Progenitor cell of endocrine pancreas (in vitro differentiated cells): ENCODE measurements at regions not wholly inside any gene's neighbourhood (a gene's known extent, or its start where the extent isn't known, plus 50 kb on each side); places are given as distances from the start of the nearest gene placed in this dataset.

Experiments
- DNase-seq: peaks from one replicate; pipeline ENCODE4 v3.0.0; 2021; ENCODE audit warnings: low spot score; ENCODE audit not compliant: unreplicated experiment
- H3K27ac Mint-ChIP-seq: 2 replicates; pipeline ENCODE4 v1.8.0; 2021; ENCODE audit warnings: mild to moderate bottlenecking, moderate library complexity, mixed read lengths
- H3K27me3 Mint-ChIP-seq: 2 replicates; pipeline ENCODE4 v1.8.0; 2021; ENCODE audit warnings: mixed read lengths
- H3K36me3 Mint-ChIP-seq: 2 replicates; pipeline ENCODE4 v1.8.0; 2022; ENCODE audit warnings: mixed read lengths; ENCODE audit not compliant: insufficient read depth
- H3K4me1 Mint-ChIP-seq: 2 replicates; pipeline ENCODE4 v1.8.0; 2021; ENCODE audit warnings: low read depth, mixed read lengths
- H3K4me3 Mint-ChIP-seq: 2 replicates; pipeline ENCODE4 v1.8.0; 2021; ENCODE audit warnings: low read depth, mild to moderate bottlenecking, moderate library complexity, mixed read lengths
- H3K9me3 Mint-ChIP-seq: 2 replicates; pipeline ENCODE4 v1.8.0; 2021; ENCODE audit warnings: low read depth, mixed read lengths
- TF ChIP-seq, protein P1 (sequence below): fragments of 200-600 bp; sonication (generic); IDR thresholded peaks from one replicate; pipeline ENCODE4 v1.5.0; 2021; ENCODE audit warnings: antibody characterized with exemption, mild to moderate bottlenecking; ENCODE audit not compliant: unreplicated experiment

- Mint-ChIP-seq H3K27ac (no peak overlapping the region), H3K27me3 (peaks cover 21% of the 10 kb centered on the region), H3K9me3 (no peaks in the 10 kb centered on the region), H3K4me1 (peaks cover 14% of the 10 kb centered on the region), H3K4me3 (no peak overlapping the region), H3K36me3 (no peaks in the 10 kb centered on the region)
- DNase-seq = no peak
- TF ChIP-seq, protein P1, sequence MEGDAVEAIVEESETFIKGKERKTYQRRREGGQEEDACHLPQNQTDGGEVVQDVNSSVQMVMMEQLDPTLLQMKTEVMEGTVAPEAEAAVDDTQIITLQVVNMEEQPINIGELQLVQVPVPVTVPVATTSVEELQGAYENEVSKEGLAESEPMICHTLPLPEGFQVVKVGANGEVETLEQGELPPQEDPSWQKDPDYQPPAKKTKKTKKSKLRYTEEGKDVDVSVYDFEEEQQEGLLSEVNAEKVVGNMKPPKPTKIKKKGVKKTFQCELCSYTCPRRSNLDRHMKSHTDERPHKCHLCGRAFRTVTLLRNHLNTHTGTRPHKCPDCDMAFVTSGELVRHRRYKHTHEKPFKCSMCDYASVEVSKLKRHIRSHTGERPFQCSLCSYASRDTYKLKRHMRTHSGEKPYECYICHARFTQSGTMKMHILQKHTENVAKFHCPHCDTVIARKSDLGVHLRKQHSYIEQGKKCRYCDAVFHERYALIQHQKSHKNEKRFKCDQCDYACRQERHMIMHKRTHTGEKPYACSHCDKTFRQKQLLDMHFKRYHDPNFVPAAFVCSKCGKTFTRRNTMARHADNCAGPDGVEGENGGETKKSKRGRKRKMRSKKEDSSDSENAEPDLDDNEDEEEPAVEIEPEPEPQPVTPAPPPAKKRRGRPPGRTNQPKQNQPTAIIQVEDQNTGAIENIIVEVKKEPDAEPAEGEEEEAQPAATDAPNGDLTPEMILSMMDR = no peak
These were observed 146.3 kb downstream of the SCARB1 start for GRCh38 chr12:124717318-124717717.

- no peak for DNase-seq
- H3K27ac Mint-ChIP-seq = no peak overlapping the region
- TF ChIP-seq, protein P1 = no peak
- H3K4me3 Mint-ChIP-seq = no peak overlapping the region
- H3K27me3 Mint-ChIP-seq = peaks cover 21% of the 10 kb centered on the region
- H3K9me3 Mint-ChIP-seq = no peaks in the 10 kb centered on the region
- H3K4me1 Mint-ChIP-seq = peaks cover 14% of the 10 kb centered on the region
- no peaks in the 10 kb centered on the region for H3K36me3 Mint-ChIP-seq
These were observed 147.2 kb downstream of the SCARB1 start for GRCh38 chr12:124716208-124717130.

GRCh38 chr12:124715121-124715990, 147.9 kb upstream of the NCOR2 start:
- Mint-ChIP-seq H3K4me3 (no peak overlapping the region), H3K36me3 (no peaks in the 10 kb centered on the region), H3K9me3 (no peaks in the 10 kb centered on the region), H3K27ac (no peak overlapping the region), H3K4me1 (peaks cover 14% of the 10 kb centered on the region), H3K27me3 (peaks cover 24% of the 10 kb centered on the region)
- no peak for DNase-seq
- TF ChIP-seq, protein P1 = no peak

DNA sequence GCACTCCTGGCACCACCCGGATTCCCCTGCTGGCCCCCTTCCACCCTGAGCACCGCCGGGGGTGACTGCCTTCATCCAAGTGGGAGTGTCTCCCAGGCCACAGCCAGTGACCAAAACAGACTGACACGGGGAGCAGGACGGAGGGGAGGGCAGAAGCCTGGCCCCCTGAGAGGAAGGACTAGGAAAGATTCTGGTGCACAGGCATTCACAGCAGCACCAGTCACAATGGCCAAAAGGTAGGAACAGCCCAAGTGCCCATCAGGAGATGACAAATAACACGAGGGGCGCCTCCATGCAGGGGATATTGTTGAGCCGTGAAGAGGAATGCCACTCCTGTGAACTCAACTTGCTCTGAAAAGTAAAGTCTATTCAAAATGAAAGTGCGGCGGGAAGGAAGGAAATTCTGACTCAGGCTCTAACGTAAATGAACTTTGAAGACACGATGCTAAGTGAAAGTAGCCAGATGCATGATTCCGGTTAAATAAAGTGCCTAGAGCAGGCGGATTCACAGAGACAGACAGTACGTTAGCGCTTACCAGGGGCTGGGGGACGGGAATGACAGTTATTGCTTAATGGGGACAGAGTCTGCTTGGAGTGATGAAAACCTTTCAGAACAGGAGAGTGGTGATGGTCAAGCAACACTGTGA, 146.1 kb upstream of the NCOR2 start:
- Mint-ChIP-seq H3K27ac (no peak overlapping the region), H3K9me3 (no peaks in the 10 kb centered on the region), H3K27me3 (peaks cover 17% of the 10 kb centered on the region), H3K4me3 (no peak overlapping the region), H3K4me1 (peaks cover 14% of the 10 kb centered on the region), H3K36me3 (no peaks in the 10 kb centered on the region)
- TF ChIP-seq, protein P1 = no peak
- no peak for DNase-seq

DNA sequence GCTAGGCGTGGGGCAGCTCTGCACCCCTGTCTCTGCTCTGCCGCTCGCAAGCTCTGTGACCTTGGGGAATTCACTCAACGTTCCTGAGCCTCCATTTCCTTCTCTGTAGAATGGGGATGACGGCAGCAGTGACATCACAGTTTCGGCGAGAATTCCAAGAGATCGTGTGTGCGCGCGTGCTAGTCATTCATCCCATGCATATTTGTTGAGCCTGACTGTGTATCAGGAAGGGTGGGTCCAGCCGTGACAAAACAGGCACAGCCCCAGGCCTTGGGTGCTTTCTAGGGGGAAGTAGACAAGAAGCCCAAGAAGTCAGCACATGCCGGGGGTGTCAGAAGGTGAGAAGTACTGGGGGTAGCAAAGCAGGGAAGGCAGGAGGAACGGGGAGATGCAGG, 145.6 kb upstream of the NCOR2 start:
- Mint-ChIP-seq H3K4me3 (no peak overlapping the region), H3K9me3 (no peaks in the 10 kb centered on the region), H3K27me3 (peaks cover 17% of the 10 kb centered on the region), H3K27ac (no peak overlapping the region), H3K4me1 (peaks cover 14% of the 10 kb centered on the region), H3K36me3 (no peaks in the 10 kb centered on the region)
- no peak for DNase-seq
- TF ChIP-seq, protein P1 = no peak
